D341Med (cell line): ENCODE measurements at regions not wholly inside any gene's neighbourhood (a gene's known extent, or its start where the extent isn't known, plus 50 kb on each side); places are given as distances from the start of the nearest gene placed in this dataset.

Experiments
- DNase-seq: peaks from one replicate; pipeline ENCODE4 v3.0.0; 2012; ENCODE audit warnings: low spot score

DNA sequence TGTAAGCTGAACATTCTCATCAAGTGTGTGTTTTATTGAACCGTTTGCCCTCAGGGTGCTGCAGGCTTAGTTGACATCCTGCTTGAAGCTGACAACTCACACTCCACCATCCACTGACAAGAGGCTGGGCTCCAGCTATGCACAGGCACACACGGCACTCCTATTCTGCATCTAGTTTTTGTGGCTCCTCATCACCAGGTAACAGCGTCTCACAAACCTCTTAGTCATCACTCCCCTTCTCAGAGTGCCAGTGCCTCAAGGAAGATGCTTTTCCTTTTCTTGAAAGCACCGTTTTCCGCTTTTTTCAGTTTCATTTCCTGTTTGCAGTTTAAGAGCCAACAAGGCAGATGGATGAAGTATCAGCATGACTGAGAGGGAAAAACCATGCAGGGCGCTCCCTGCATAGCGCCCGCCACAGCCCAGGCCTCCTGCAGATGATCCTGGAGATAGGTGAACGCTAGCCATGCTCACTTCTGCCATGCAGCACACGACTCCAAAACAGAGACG lies 491.2 kb downstream of the COG6 start:
- no peak for DNase-seq

DNA sequence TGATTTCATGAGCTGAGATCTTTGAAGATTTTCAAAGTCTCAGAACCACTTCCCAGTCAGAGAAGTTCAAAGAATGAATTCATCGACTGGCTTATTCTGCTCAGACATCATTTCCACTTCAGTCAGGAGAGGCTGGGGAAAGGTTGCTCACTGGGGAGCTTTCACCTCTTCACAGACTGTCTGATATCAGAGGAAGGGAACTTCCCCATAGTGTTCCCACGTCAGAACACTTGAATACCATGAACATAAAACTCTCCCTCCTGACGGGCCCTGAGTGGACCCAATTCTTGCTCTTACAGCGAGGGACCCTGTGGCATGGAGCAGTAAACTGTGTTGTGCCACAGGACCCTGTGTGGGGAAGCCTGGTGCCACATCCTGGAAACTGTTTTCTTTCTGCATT lies 492.6 kb downstream of the COG6 start:
- no peak for DNase-seq

DNA sequence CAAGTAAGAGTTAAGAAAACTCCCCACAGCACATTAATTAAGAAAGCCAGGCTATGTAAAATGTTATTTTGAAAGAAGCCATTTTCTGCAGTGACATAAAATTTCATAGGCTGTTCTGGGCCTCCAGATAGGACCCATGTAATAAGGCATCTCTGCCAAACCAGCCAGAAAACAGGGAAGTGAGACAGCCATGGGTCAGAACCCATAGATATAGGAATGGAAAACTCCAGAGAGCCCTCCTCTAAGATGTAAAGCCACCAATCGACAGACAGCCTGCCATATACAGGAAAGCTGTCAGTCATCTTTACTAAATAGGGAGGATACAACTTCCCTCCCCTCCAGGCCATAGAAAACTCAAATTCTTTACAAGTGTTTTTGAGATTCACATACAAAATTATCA lies 493.3 kb downstream of the COG6 start:
- no peak for DNase-seq

DNA sequence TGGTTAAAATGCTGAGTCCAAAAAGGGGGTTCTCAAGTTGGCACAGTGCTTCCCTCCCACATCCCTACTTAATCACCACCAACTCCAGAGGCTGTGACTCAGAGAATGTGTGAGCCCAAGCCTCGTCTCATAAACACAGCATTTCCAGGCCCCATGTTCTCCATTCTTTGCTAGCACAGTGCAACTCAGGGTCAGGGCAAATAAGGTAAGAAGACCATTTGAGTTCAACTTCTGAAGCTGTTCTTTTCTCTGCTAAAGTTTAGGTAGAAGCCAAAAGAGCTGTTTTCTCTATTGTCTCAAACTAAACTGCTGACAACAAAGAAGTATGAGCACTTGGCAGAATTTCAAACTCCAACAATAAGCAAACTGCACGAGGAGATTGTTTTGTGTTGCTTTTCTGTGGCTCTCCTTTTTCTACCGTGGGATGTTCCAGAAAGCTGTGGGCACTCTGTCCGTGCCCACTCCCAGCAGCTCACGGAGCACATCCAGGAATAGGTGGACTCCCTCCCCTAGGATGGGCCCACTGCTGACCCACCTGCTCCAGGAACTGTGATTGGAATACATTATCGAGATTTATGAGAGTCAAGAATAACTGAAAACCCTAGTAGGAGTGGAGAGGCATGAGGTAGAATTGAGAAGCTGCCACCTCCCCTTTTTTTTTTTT lies 494.3 kb downstream of the COG6 start:
- DNase-seq: no peak

DNA sequence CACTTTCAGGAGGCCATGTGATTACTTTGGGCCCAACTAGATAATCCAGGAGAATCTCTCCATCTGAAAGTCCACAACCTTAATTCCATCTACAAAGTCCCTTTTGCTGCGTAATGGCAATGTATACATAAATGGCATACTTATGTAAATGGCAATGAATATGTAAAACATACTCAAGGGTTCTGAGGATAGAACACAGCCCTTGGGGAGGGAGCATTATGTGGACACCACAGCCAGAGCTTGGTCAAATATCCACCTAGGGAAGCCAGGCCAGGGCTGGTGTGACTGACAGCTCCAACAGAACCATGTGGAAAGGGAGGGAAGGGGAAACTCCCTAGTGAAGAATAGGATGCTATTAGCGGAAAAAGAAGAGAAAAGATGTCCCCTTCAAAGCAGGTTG lies 496.2 kb downstream of the COG6 start:
- DNase-seq: no peak

DNA sequence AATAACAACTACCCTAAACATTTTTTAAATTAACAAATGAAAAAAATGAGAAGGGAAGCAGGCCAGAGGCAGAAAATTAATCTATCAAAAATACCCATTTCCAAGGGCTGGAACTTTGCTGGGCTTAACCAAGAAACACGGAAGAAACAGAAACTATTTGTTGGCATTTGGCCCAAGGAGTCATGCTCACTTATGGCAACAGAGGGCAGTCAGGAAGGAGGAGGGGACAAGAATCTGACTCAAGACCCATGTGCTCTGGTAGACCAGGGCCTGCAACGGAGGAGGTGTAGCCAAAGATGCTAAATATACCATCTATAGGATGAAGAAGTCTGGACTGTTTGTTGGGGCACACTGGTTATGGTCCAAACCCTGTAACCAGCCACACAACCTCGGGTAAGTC lies 496.7 kb downstream of the COG6 start:
- DNase-seq: no peak

DNA sequence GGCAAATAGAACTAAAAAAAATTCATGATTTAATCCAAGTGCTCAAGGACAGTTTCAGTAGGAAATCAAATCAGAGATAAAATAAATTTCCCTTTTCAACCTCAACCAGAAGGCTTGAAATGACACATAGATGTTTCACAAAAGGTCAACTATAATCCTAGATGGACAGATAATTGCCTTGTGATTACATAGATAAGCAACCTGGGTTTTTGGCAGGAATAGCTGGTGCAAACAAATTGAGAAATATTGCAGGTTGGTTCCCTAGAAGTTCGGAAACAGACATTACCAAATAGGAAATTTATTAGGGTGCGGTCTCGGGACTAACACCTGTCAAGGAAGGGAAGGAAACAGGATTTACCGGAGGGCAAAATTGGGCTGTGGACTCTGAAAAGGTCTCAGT lies 497.5 kb downstream of the COG6 start:
- DNase-seq: no peak

DNA sequence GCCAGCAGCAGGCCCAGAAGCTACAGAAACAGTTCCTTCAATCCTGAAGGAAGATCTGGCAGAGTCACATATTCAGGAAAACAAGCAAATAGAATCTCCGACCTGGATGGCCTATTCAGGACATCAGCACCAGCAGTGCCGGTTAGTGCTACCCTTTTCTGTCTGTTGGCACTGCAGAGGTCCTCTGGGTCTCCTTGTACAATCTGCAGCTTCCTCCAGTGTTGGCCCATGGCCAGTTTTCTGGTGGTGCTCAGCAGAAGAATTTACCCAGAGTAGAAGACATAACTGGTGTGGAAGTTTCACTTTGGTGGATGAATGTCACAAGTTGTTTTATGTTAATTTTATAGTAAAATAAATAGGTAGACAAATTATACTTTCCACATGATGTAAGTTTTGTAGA lies 498.1 kb downstream of the COG6 start:
- DNase-seq: no peak

DNA sequence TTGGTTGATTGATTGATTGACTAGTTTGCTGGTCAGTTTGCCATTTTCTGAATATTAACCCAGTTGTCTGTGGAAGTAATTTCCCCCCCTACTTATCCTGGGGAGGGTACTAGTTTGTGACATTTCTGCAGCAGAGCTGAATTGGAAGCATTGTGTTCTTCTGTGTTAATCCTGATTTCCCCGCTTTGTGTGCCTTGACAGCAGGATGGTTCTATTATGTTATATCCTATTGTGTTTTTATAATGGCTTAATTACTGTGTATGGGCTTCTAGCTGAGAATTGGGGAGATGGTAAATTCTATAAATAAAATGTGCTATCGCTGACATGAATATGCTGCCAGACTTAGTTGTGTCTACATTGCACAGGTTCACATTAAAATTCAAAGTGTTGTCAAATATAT lies 499.7 kb downstream of the COG6 start:
- DNase-seq: no peak

DNA sequence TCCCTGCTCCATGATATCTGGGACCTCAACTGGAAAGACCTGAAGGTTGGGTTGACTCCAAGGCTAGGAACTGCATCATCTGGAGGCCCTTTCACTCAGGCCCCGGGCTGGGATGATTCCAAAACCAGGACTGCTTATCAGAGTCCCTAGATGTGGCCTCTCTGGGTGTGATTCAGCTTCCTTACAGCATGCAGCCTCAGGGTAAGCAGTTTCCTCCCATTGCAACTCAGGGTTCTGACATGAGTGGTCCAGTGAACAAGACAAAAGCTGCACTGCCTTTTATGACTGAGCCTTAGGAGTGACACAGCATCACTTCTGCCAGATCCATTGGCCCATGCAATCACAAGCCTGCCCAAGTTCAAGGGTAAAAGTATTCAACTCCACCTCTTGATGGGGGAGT lies 502.8 kb downstream of the COG6 start:
- DNase-seq: no peak

DNA sequence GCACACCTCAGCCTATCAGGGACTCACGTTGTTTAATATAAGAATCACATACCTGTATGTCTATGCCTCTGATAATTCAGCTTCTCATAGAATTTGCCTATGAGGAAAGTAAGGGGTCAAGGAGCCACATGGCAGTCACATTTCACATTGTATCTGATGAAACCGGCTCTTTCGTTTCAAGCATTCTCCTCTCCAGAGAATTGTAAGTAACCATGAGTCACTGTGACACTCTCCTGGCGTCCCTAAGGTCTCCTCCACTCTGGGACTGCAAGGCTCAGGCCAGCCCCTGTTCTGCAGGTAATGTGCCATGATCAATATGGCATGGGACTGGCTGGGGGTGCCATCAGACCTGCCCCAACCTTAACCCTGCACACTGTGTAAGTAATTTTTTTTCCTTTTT lies 503.3 kb downstream of the COG6 start:
- DNase-seq: no peak

DNA sequence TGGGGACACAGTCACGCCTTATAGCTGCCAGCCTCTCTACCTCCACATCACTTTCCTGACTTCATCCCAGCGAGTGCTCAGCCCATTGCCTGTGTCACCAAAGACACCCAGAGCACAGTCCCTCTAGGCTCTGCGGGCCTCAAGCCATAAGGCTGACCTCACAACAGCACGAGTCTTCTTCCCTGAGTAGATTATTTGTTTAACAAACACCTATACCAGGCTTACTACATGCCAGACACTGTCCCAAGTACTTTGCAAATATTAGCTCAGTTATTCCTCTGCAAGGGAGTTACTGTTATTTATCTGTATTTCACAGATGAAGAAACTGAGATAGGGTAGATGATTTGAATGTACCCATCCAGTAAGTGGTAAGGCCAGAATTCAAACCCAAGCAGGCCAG lies 504.3 kb downstream of the COG6 start:
- DNase-seq: no peak

DNA sequence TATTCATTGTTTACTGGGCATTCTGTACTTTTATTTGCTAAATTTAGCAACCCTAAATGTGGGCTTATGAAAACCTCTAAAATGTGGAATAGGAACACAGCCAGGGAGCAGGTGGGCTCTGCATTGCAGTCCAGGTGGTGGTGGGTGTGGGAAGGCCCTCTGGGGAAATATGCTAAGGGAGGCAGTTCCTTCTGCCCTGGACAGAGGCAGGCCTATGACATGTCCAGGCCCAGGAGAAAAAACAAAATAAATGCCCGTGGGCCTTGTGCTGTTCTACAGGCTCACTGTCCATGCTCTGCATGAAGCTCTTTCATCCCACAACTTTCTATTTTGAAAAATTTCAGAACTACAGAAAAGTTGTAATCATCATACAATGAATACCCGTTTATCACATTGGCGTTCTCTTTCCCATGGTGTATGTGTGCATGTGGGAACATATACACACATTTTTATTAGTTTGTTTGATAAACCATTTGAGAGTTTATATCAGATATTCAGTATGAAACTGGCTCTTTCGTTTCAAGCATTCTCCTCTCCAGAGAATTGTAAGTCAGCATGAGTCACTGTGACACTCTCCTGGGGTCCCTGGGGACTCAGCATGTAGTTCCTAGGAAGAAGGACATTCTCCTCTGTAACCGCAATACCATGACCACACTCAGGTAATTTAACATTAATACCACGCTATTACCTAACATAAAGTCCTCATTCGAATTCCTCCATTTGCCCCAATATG lies 505.3 kb downstream of the COG6 start:
- no peak for DNase-seq

DNA sequence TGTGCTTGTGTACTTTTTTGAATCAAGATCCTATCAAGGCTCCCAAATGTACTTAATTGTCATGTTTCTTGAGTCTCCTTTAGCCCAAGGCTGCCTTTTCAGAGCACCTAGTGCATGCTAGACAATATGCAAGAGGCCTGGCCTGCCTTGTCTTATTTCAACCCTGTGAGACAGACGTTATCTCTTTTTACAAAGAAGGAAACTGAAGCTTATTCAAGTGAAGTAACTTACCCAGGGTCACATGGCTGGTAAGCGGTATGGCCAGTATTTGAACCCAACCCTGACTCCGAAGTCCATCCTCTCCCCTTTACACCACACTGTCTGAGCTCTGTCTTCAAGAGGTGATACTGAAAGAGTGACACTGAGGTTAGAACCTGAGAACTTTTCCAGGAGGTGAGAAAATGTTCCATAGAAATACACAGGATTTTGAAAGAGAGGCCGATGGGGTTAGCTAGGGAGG lies 505.1 kb downstream of the FOXO1 start:
- DNase-seq: no peak

DNA sequence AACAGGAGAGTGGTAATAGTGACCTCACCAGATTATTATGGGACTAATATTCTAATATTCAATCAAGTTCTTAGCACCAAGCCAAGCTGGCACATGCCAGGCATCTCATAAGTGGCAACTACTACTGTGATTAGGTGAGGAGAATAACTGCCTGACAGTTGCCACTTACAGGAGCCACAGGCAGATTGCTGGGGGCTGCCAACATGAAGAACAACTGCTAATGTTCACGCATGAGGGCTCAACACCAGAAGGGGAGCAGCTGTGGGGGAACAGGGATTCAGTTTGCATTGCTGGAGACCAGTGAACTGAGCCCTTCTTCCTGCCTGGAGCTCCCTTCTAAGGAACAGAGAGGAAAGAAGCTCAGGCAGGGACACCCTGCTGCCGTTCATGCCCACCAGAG lies 504.5 kb downstream of the FOXO1 start:
- DNase-seq: no peak

DNA sequence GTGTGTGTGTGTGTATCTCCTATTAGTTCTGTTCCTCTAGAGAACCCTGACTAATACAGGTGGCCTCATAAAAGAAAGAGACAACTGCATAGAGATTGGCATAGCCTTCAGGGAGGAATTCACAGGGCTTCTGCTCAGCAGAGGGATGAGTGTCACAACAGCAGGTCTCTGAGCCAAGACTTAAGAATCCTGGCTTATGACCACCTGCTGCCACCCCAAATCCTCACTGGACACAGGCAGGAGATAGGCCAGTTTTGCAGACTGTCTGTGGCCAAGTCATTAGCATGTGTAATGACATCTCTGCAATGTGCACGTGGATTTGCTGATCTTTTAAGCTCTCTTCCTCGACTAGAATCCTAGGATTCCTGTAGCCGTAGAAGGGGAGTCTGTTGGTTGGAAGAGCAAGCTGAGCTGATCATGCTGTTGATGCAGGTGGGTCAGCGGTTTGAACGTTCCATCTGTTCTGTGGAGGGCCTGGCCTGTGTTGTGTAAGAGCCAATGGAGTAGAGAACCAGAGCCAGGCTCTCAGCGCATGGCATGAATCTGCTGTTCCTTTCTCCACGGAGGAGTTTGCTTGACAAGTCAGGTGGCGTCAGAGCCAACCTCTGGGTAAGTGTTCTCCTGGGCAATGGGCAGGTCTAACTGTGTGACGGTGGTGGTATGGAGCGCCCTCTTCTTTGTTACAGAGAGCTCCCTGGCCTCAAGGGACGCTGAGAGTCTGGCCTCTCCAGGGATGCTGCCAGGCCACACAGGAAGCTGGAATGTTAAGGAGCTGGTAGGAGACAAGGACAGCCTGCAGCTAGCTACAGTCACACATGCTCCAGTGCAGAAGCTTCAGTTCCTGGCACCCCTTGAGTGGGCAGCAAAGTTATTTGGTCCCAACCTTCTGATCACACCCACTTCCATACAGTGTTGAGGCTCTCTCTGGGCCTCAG lies 503.1 kb downstream of the FOXO1 start:
- DNase-seq: no peak

DNA sequence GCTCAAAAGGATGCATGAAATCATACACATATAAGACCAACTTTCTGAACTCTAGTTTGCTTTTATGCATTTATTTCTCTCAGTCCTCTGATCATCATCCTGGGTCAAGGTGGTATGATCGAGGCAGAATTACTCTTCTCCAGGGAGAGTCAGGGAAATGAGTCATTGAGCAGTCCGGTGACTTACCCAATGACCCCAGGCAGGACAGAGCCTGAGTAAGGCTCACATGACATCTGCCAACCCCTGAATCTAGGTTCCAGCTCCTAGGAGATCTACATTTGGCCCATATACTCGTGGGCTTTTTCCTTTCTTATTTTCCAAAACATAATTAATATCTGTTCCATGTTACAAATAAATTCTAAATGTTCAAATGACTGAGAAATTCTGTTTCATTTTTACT lies 502.3 kb downstream of the FOXO1 start:
- no peak for DNase-seq

DNA sequence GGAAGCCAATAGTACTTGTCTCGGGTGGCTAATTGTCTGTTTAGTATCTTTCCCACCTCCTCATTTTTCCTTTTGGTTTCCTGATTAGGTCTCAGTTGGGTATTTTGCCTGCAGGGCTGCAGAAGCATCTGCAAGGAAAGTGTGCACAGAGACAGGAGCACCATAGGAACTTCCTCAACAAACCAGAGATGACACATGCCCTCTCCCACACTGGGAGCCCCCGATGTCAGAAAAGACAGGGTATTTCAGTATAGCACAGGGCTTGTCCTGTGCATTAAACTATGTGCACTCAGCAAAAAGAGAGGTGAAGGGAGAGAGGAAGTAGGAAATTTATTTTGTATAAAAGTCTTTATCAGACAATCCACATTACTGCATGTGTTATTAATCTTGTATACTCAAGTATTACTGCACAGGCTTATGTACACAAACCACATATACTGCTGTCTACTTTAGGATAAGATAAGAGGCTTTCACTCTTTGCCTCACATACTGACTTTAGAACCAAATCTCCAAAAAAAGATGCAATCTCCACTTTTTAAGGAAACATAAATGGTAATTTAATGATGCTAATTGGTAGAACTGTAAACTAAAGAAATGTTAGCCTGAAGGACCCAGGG lies 501.0 kb downstream of the FOXO1 start:
- no peak for DNase-seq

DNA sequence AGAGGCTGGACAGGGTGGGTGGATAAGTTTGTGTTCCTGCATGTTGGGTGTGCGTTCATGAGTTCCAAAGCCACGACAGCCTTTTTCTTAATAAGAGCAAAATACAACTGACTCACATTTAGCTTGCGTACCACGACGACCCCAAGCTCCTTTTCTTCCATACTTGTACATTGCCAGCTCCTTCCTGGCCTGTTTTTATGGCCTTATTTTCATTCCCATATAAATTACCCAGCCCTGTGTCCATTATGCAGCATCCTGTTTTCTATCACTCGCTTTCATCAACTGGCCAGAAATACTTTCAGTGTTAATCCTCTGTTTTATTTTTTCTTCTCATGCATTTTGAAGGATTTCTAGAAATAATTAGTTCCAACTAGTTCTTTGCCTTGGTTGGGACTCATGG lies 499.1 kb downstream of the FOXO1 start:
- DNase-seq: no peak

DNA sequence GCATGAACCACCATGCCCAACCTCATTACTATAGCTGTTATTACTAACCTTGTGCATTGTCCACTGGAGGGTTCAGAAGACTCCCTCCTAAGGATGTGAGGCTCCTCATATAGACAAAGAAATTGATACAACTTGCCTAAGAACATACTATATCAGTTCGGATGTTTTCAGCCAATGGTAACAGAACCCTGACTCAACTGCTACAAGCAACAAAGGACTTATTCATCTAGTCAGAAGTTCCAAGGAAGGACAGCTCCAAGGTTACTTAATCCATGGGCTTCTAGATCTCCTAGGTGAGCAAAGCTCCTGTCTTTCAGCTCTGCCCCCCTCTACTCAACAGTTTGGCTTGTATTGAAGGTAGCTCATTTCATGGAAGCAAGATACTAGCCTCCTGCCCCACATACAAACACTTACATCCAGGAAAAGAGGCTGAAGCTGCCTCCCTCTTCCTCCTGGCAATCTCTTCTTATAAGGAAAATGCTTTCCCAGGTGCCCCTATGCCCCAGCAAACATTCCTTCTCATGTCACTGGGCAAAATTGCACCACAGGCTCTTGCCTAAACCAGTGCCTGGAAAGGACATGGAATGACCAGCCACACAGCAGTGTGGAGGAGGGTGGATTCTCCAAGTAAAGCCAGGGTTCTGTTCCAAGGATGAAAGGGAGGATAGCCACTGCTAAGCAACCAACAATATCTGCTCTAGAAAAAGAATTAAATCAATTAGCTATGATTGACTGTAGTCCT lies 497.8 kb downstream of the FOXO1 start:
- no peak for DNase-seq

DNA sequence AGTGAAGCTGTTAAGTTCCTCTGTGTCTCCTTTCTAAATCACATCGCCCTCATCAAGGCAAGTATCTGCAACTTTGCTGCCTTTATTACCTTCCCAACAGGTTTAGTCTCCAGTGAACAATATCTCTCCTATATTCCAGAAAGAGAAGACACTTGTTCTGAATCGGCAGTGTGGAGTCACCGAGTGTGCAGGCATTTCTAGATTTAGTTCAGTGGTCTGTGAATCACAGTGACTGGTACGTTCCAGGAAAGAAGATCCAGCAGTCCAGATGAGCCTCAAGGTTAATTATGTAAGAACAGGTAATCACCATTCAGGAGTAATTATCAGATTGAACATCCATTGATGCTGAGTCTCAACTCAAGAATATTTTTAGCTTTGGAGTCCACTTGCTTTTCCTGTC lies 497.0 kb downstream of the FOXO1 start:
- no peak for DNase-seq

DNA sequence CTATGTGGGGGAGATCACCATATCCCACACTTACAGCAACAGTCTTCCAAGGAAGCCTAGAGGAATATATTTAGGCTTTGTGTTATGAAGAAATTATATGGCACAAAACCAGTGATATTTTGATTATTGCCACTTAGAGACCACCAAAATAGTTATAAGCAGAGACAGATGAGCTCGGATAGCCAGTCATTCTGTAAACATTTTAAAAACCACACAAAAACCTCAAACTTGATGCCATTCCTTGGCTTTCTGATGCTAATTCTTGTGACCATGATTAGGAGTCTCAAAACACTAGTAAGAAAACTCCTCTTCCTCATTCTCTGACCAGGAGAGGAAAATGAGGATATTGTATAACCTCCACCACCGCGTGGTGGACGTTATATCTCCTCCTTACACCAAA lies 496.4 kb downstream of the FOXO1 start:
- DNase-seq: no peak
